K562 (cell line): ENCODE measurements at regions not wholly inside any gene's neighbourhood (a gene's known extent, or its start where the extent isn't known, plus 50 kb on each side); places are given as distances from the start of the nearest gene placed in this dataset.
A peak's percentile ranks its signal among the peaks of the same experiment; 100 is the strongest.

Experiments used
- ATAC-seq: fragments of 200-7000 bp; cut with Tn5 transposase; 3 replicates; pipeline ENCODE4 v1.9.1; 2020; ENCODE audit warnings: moderate library complexity
- BruUV-seq: library from RNA; stranded (reverse); fragments of 400-500 nt; replicated peaks from 2 replicates; lab custom pipeline; 2021; lab: Mats Ljungman, UMichigan
- CTCF ChIA-PET: fragments of 300-600 bp; formaldehyde crosslinking; extraction: SDS; loops from one replicate; lab custom pipeline; 2021; ENCODE audit warnings: low intra/inter-chr PET ratio; lab: Yijun Ruan, JAX
- POLR2A ChIA-PET: fragments of 300-600, 350-650 bp; sonication (Branson Sonifier 250); formaldehyde crosslinking; extraction: SDS; loops from one replicate; lab custom pipeline; 2021; ENCODE audit warnings: antibody characterized with exemption, inconsistent platforms; lab: Yijun Ruan, JAX
- DNase-seq, 4 experiments: peaks; one replicate each; pipeline versions ENCODE4 v3.0.0 to v3.0.0-alpha.2; 2011 to 2018; ENCODE audit warnings: low spot score in 3 of 4, mixed read lengths in 3 of 4; ENCODE audit errors: extremely low read depth in 1 of 4
- FAIRE-seq: peaks from 2 replicates; lab custom pipeline; 2011; peaks lifted over from hg19 to GRCh38; lab: Jason Lieb, UNC
- H2AFZ ChIP-seq: 2 replicates; pipeline ENCODE4 v1.6.0; 2011; ENCODE audit warnings: low read depth, low read length, control low read depth, inconsistent platforms
- H3K27ac ChIP-seq: fragments of 200-600 bp; 3 replicates; pipeline ENCODE4 v1.8.0; 2011; ENCODE audit warnings: low read depth, mild to moderate bottlenecking, control low read depth, inconsistent platforms, low read length, moderate library complexity, mixed read lengths; ENCODE audit errors: extremely low read depth
- H3K27me3 ChIP-seq, 2 experiments: fragments of 300-600 bp in 1 of 2; 2 replicates in 1 of 2; 3 replicates in 1 of 2; pipeline versions ENCODE4 v1.6.0 to v1.8.0; 2011; ENCODE audit warnings: inconsistent platforms in 2 of 2, low read length in 2 of 2, mild to moderate bottlenecking in 1 of 2, mixed read lengths in 1 of 2, moderate library complexity in 1 of 2; ENCODE audit not compliant: control insufficient read depth in 2 of 2, insufficient read depth in 2 of 2
- H3K36me3 ChIP-seq: fragments of 300-600 bp; 3 replicates; pipeline ENCODE4 v1.8.0; 2011; ENCODE audit warnings: mild to moderate bottlenecking, low read length, inconsistent platforms; ENCODE audit not compliant: control insufficient read depth, insufficient read depth
- H3K4me1 ChIP-seq, 2 experiments: fragments of 200-600 bp in 1 of 2; replicated peaks in 1 of 2; 2 replicates in 1 of 2; 3 replicates in 1 of 2; pipeline versions ENCODE4 v1.5.1 to v1.8.0; 2011; ENCODE audit warnings: inconsistent platforms in 2 of 2, low read length in 2 of 2, mild to moderate bottlenecking in 1 of 2, mixed read lengths in 1 of 2, moderate library complexity in 1 of 2; ENCODE audit not compliant: control insufficient read depth in 2 of 2, insufficient read depth in 2 of 2
- H3K4me2 ChIP-seq: 2 replicates; pipeline ENCODE4 v1.6.1; 2011; ENCODE audit warnings: low read length, control low read depth, inconsistent platforms, mixed read lengths; ENCODE audit not compliant: insufficient read depth
- H3K4me3 ChIP-seq: fragments of 200-600 bp; sonication (generic), shearing (Covaris generic); 2 replicates; pipeline ENCODE4 v1.5.1; 2016; ENCODE audit warnings: control low read depth, inconsistent platforms
- H3K79me2 ChIP-seq: fragments of 200-600 bp; 3 replicates; pipeline ENCODE4 v1.8.0; 2011; ENCODE audit warnings: low read length, inconsistent platforms; ENCODE audit not compliant: control insufficient read depth, insufficient read depth
- H3K9ac ChIP-seq, 2 experiments: 2 replicates each; pipeline versions ENCODE4 v1.6.0 to v1.6.1; 2011; ENCODE audit warnings: low read depth in 2 of 2, low read length in 2 of 2, control low read depth in 1 of 2, inconsistent platforms in 1 of 2, mild to moderate bottlenecking in 1 of 2, mixed read lengths in 1 of 2; ENCODE audit not compliant: insufficient read depth in 1 of 2
- H3K9me1 ChIP-seq: one replicate; pipeline ENCODE4 v1.6.0; 2011; ENCODE audit warnings: inconsistent platforms, mild to moderate bottlenecking, low read length, moderate library complexity; ENCODE audit not compliant: control insufficient read depth, insufficient read depth
- H3K9me3 ChIP-seq: replicated peaks from 2 replicates; pipeline ENCODE4 v1.5.1; 2011; ENCODE audit warnings: low read depth, low read length, inconsistent platforms; ENCODE audit not compliant: control insufficient read depth, insufficient read depth
- H4K20me1 ChIP-seq: replicated peaks from 2 replicates; pipeline ENCODE4 v1.6.1; 2011; ENCODE audit warnings: low read length, inconsistent platforms, mixed read lengths; ENCODE audit not compliant: control insufficient read depth, insufficient read depth
- ZKSCAN8 ChIP-seq: fragments of 200-800 bp; sonication (Bioruptor generic); IDR thresholded peaks from 2 replicates; pipeline ENCODE4 v1.6.1; 2016; ENCODE audit warnings: missing genetic modification characterization, missing compliant biosample characterization
- ZNF134 ChIP-seq: fragments of 250-450 bp; sonication (Bioruptor Pico); conservative IDR thresholded peaks from 2 replicates; pipeline ENCODE4 v1.4.0; 2020
- WGBS: fragments of 100-300 bp; shearing (Covaris generic); methylation state at CpG from one replicate; pipeline ENCODE4 v1.1.6; 2016; ENCODE audit warnings: low coverage, mixed read lengths; ENCODE audit not compliant: insufficient coverage; ENCODE audit errors: missing lambda C conversion rate; 5-methylcytosine and 5-hydroxymethylcytosine counted together
- in situ Hi-C: fragments of 300-500 bp; cut with MboI; formaldehyde crosslinking; loops from 4 replicates; pipeline ENCODE4 v1.15.0; 2018; ENCODE audit warnings: inconsistent platforms, mixed read lengths
- intact Hi-C: fragments of 100-400 bp; cut with micrococcal nuclease; formaldehyde crosslinking; loops from 2 replicates; pipeline ENCODE4 v1.14.2; 2022
- TF ChIP-seq, protein P1 (sequence below), 2 experiments: fragments of 450-650 bp in 1 of 2; sonication (generic) in 1 of 2; formaldehyde crosslinking in 1 of 2; IDR thresholded peaks in 1 of 2; conservative IDR thresholded peaks in 1 of 2; 2 replicates each; pipeline versions ENCODE4 v1.6.1 to v1.8.1; 2016 to 2023; ENCODE audit warnings: mild to moderate bottlenecking in 2 of 2, moderate library complexity in 2 of 2, inconsistent platforms in 1 of 2, missing genetic modification reagents in 1 of 2
- TF ChIP-seq, protein P2 (sequence below): sonication (generic); formaldehyde crosslinking; IDR thresholded peaks from 2 replicates; pipeline ENCODE4 v1.8.0; 2022; ENCODE audit warnings: missing genetic modification reagents, mild to moderate bottlenecking, borderline replicate concordance

GRCh38 chr4:179823342-179823741, 2381.1 kb upstream of the AGA start:
- Histone ChIP-seq H3K27me3 (no peaks in the 10 kb centered on the region), H3K79me2 (no peaks in the 10 kb centered on the region), H3K9me1 (no peaks in the 10 kb centered on the region), H3K36me3 (no peaks in the 10 kb centered on the region), H3K4me3 (no peak overlapping the region), H3K4me1 (no peaks in the 10 kb centered on the region), H3K27ac (no peak overlapping the region), H4K20me1 (no peaks in the 10 kb centered on the region), H3K4me2 (no peak overlapping the region), H3K9me3 (no peaks in the 10 kb centered on the region), H2AFZ (no peak overlapping the region), H3K9ac (no peak overlapping the region)
- ATAC-seq, result no peak
- intact Hi-C loops (no loop called here), in situ Hi-C loops (no loop called here)
- ChIA-PET POLR2A (no interaction called here), CTCF (no interaction called here)
- no TSS peak for BruUV-seq
- no peak for DNase-seq
- peak; percentile 95 for TF ChIP-seq ZNF134 (CRISPR knock-in tag)
- TF ChIP-seq ZKSCAN8 (CRISPR knock-in tag), result no peak
- WGBS, result 3% methylated on average over 2 of the region's 2 CpGs
- no peak for FAIRE-seq

GRCh38 chr4:179831274-179831673, 2389.0 kb upstream of the AGA start:
- H3K9me3 ChIP-seq, result no peaks in the 10 kb centered on the region
- no peaks in the 10 kb centered on the region for H3K36me3 ChIP-seq
- no peaks in the 10 kb centered on the region for H3K27me3 ChIP-seq
- 9% methylated on average over 4 of the region's 4 CpGs for WGBS
- POLR2A ChIA-PET, result no interaction called here
- no peak overlapping the region for H3K4me3 ChIP-seq
- no peak overlapping the region for H3K9ac ChIP-seq
- H3K9me1 ChIP-seq, result no peaks in the 10 kb centered on the region
- no peak overlapping the region for H2AFZ ChIP-seq
- no peaks in the 10 kb centered on the region for H4K20me1 ChIP-seq
- CTCF ChIA-PET, result no interaction called here
- intact Hi-C loops (no loop called here), in situ Hi-C loops (no loop called here)
- DNase-seq (no peak), ATAC-seq (no peak), FAIRE-seq (no peak)
- TF ChIP-seq, protein P1, sequence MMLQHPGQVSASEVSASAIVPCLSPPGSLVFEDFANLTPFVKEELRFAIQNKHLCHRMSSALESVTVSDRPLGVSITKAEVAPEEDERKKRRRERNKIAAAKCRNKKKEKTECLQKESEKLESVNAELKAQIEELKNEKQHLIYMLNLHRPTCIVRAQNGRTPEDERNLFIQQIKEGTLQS (IDR thresholded peaks at IDR 0.05), result peak; percentile 38; the same call in 1 of the 2 replicates
- TF ChIP-seq, protein P1 (CRISPR knock-in tag; conservative IDR thresholded peaks at IDR 0.05), result no peak
- TF ChIP-seq, protein P2, sequence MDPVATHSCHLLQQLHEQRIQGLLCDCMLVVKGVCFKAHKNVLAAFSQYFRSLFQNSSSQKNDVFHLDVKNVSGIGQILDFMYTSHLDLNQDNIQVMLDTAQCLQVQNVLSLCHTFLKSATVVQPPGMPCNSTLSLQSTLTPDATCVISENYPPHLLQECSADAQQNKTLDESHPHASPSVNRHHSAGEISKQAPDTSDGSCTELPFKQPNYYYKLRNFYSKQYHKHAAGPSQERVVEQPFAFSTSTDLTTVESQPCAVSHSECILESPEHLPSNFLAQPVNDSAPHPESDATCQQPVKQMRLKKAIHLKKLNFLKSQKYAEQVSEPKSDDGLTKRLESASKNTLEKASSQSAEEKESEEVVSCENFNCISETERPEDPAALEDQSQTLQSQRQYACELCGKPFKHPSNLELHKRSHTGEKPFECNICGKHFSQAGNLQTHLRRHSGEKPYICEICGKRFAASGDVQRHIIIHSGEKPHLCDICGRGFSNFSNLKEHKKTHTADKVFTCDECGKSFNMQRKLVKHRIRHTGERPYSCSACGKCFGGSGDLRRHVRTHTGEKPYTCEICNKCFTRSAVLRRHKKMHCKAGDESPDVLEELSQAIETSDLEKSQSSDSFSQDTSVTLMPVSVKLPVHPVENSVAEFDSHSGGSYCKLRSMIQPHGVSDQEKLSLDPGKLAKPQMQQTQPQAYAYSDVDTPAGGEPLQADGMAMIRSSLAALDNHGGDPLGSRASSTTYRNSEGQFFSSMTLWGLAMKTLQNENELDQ (CRISPR knock-in tag), result no peak
- H3K4me2 ChIP-seq, result no peak overlapping the region
- H3K27ac ChIP-seq, result no peak overlapping the region
- H3K4me1 ChIP-seq, result no peaks in the 10 kb centered on the region
- no TSS peak for BruUV-seq
- H3K79me2 ChIP-seq, result no peaks in the 10 kb centered on the region
